CD8-positive, alpha-beta memory T cell (primary cell): ENCODE measurements at regions not wholly inside any gene's neighbourhood (a gene's known extent, or its start where the extent isn't known, plus 50 kb on each side); places are given as distances from the start of the nearest gene placed in this dataset.

Experiments
- CTCF ChIA-PET: fragments of 350-600 bp; sonication (Branson Sonifier 250); formaldehyde crosslinking; loops from one replicate; lab custom pipeline; 2021; ENCODE audit warnings: antibody characterized with exemption; lab: Charles Lee
- POLR2A ChIA-PET: fragments of 350-600 bp; sonication (Branson Sonifier 250); formaldehyde crosslinking; loops from one replicate; lab custom pipeline; 2021; ENCODE audit warnings: antibody characterized with exemption; lab: Charles Lee
- DNase-seq, 5 donors: peaks; one replicate each; pipeline versions ENCODE4 v3.0.0 to v3.0.0-alpha.2; 2020 to 2022; ENCODE audit warnings: mixed read lengths in 1 of 5
- H3K27ac ChIP-seq: one replicate; pipeline ENCODE4 v1.7.0; 2013; ENCODE audit warnings: low read depth, mild to moderate bottlenecking, low read length, moderate library complexity
- H3K27me3 ChIP-seq: 2 replicates; pipeline ENCODE4 v1.7.0; 2013; ENCODE audit warnings: low read length, mild to moderate bottlenecking; ENCODE audit not compliant: insufficient read depth, poor library complexity, severe bottlenecking
- H3K36me3 ChIP-seq: 2 replicates; pipeline ENCODE4 v1.7.0; 2013; ENCODE audit warnings: mild to moderate bottlenecking, low read length, moderate library complexity; ENCODE audit not compliant: insufficient read depth
- H3K4me1 ChIP-seq: 2 replicates; pipeline ENCODE4 v1.7.0; 2013; ENCODE audit warnings: mild to moderate bottlenecking, low read length, moderate library complexity; ENCODE audit not compliant: insufficient read depth
- H3K4me3 ChIP-seq: 2 replicates; pipeline ENCODE4 v1.7.0; 2013; ENCODE audit warnings: mild to moderate bottlenecking, low read length
- H3K9me3 ChIP-seq: 2 replicates; pipeline ENCODE4 v1.7.0; 2013; ENCODE audit warnings: mild to moderate bottlenecking, low read length
- H3K27ac Mint-ChIP-seq, 8 donors: one replicate each; pipeline ENCODE4 v1.8.0; 2020 to 2021; ENCODE audit warnings: mixed read lengths in 8 of 8, mild to moderate bottlenecking in 6 of 8, inconsistent platforms in 3 of 8, moderate library complexity in 3 of 8
- H3K27me3 Mint-ChIP-seq, 2 donors: one replicate each; pipeline ENCODE4 v1.8.0; 2020 to 2021; ENCODE audit warnings: mixed read lengths in 2 of 2, mild to moderate bottlenecking in 1 of 2, moderate library complexity in 1 of 2
- H3K36me3 Mint-ChIP-seq, 3 donors: one replicate each; pipeline ENCODE4 v1.8.0; 2020 to 2021; ENCODE audit warnings: mixed read lengths in 3 of 3, inconsistent platforms in 1 of 3, mild to moderate bottlenecking in 1 of 3
- H3K4me1 Mint-ChIP-seq, 3 donors: one replicate each; pipeline ENCODE4 v1.8.0; 2020 to 2021; ENCODE audit warnings: mixed read lengths in 3 of 3, inconsistent platforms in 1 of 3, mild to moderate bottlenecking in 1 of 3
- H3K4me3 Mint-ChIP-seq, 7 donors: one replicate each; pipeline ENCODE4 v1.8.0; 2020 to 2021; ENCODE audit warnings: mixed read lengths in 7 of 7, mild to moderate bottlenecking in 6 of 7, moderate library complexity in 4 of 7, inconsistent platforms in 2 of 7
- H3K9me3 Mint-ChIP-seq, 5 donors: one replicate each; pipeline ENCODE4 v1.8.0; 2020 to 2022; ENCODE audit warnings: mixed read lengths in 5 of 5, mild to moderate bottlenecking in 3 of 5, moderate library complexity in 2 of 5, inconsistent platforms in 1 of 5

- no peaks in the 10 kb centered on the region for H3K27me3 Mint-ChIP-seq
- H3K36me3 Mint-ChIP-seq = no peaks in the 10 kb centered on the region
- no peaks in the 10 kb centered on the region for H3K4me1 ChIP-seq
- no peaks in the 10 kb centered on the region for H3K27me3 ChIP-seq
- ChIA-PET CTCF (no interaction called here), POLR2A (no interaction called here)
- H3K9me3 ChIP-seq = no peaks in the 10 kb centered on the region
- no peak for DNase-seq
- H3K27ac ChIP-seq = no peak overlapping the region
- H3K4me3 ChIP-seq = no peak overlapping the region
- no peaks in the 10 kb centered on the region for H3K9me3 Mint-ChIP-seq
- H3K36me3 ChIP-seq = no peaks in the 10 kb centered on the region
- H3K4me3 Mint-ChIP-seq = no peak overlapping the region
- H3K4me1 Mint-ChIP-seq = no peaks in the 10 kb centered on the region
- H3K27ac Mint-ChIP-seq = no peak overlapping the region
Measured at GRCh38 chr3:157888040-157888439, 218.2 kb downstream of the SHOX2 start.

GRCh38 chr3:157876556-157876955 lies 229.7 kb downstream of the SHOX2 start:
- CTCF ChIA-PET = no interaction called here
- POLR2A ChIA-PET = no interaction called here
- H3K4me1 Mint-ChIP-seq = no peaks in the 10 kb centered on the region

GRCh38 chr3:157872902-157873301 lies 233.3 kb downstream of the SHOX2 start:
- no peaks in the 10 kb centered on the region for H3K9me3 ChIP-seq
- Mint-ChIP-seq H3K36me3 (no peaks in the 10 kb centered on the region), H3K4me1 (no peaks in the 10 kb centered on the region), H3K27me3 (no peaks in the 10 kb centered on the region), H3K27ac (no peak overlapping the region), H3K4me3 (no peak overlapping the region), H3K9me3 (peaks cover 0 to 4% (median 0%) of the 10 kb centered on the region in 5 donors)
- DNase-seq = no peak
- H3K4me3 ChIP-seq = no peak overlapping the region
- CTCF ChIA-PET = no interaction called here
- POLR2A ChIA-PET = no interaction called here
- H3K36me3 ChIP-seq = no peaks in the 10 kb centered on the region
- no peak overlapping the region for H3K27ac ChIP-seq
- H3K4me1 ChIP-seq = no peaks in the 10 kb centered on the region
- no peaks in the 10 kb centered on the region for H3K27me3 ChIP-seq

More at GRCh38 chr3:157876556-157876955, 229.7 kb downstream of the SHOX2 start:
- Histone ChIP-seq H3K27ac (no peak overlapping the region), H3K4me3 (no peak overlapping the region), H3K4me1 (no peaks in the 10 kb centered on the region), H3K9me3 (no peaks in the 10 kb centered on the region), H3K27me3 (no peaks in the 10 kb centered on the region), H3K36me3 (no peaks in the 10 kb centered on the region)
- no peaks in the 10 kb centered on the region for H3K36me3 Mint-ChIP-seq
- H3K27ac Mint-ChIP-seq = no peak overlapping the region
- no peak for DNase-seq
- no peaks in the 10 kb centered on the region for H3K27me3 Mint-ChIP-seq
- H3K4me3 Mint-ChIP-seq = no peak overlapping the region
- H3K9me3 Mint-ChIP-seq = peaks cover 0 to 11% (median 3%) of the 10 kb centered on the region in 5 donors

GRCh38 chr3:157871838-157872460 lies 234.3 kb downstream of the SHOX2 start:
- no peak overlapping the region for H3K4me3 ChIP-seq
- no peaks in the 10 kb centered on the region for H3K27me3 ChIP-seq
- Mint-ChIP-seq H3K4me3 (no peak overlapping the region), H3K36me3 (no peaks in the 10 kb centered on the region), H3K4me1 (no peaks in the 10 kb centered on the region), H3K9me3 (peaks cover 0 to 4% (median 0%) of the 10 kb centered on the region in 5 donors), H3K27ac (no peak overlapping the region), H3K27me3 (no peaks in the 10 kb centered on the region)
- H3K9me3 ChIP-seq = no peaks in the 10 kb centered on the region
- ChIA-PET POLR2A (no interaction called here), CTCF (no interaction called here)
- no peaks in the 10 kb centered on the region for H3K36me3 ChIP-seq
- H3K4me1 ChIP-seq = no peaks in the 10 kb centered on the region
- H3K27ac ChIP-seq = no peak overlapping the region
- no peak for DNase-seq

GRCh38 chr3:157871248-157871647 lies 235.0 kb downstream of the SHOX2 start:
- no peak overlapping the region for H3K4me3 ChIP-seq
- no peak overlapping the region for H3K27ac ChIP-seq
- CTCF ChIA-PET = no interaction called here
- H3K27ac Mint-ChIP-seq = no peak overlapping the region
- H3K4me3 Mint-ChIP-seq = no peak overlapping the region
- no peaks in the 10 kb centered on the region for H3K36me3 Mint-ChIP-seq
- DNase-seq = no peak
- H3K36me3 ChIP-seq = no peaks in the 10 kb centered on the region
- H3K27me3 ChIP-seq = no peaks in the 10 kb centered on the region
- H3K27me3 Mint-ChIP-seq = no peaks in the 10 kb centered on the region
- POLR2A ChIA-PET = no interaction called here
- H3K4me1 ChIP-seq = no peaks in the 10 kb centered on the region
- H3K9me3 ChIP-seq = no peaks in the 10 kb centered on the region
- no peaks in the 10 kb centered on the region for H3K4me1 Mint-ChIP-seq
- peaks cover 0 to 4% (median 0%) of the 10 kb centered on the region in 5 donors for H3K9me3 Mint-ChIP-seq

- Histone ChIP-seq H3K4me3 (no peak overlapping the region), H3K36me3 (no peaks in the 10 kb centered on the region), H3K4me1 (no peaks in the 10 kb centered on the region), H3K9me3 (no peaks in the 10 kb centered on the region), H3K27ac (no peak overlapping the region), H3K27me3 (no peaks in the 10 kb centered on the region)
- Mint-ChIP-seq H3K4me1 (no peaks in the 10 kb centered on the region), H3K9me3 (peaks cover 0 to 6% (median 0%) of the 10 kb centered on the region in 5 donors), H3K36me3 (no peaks in the 10 kb centered on the region), H3K4me3 (no peak overlapping the region), H3K27ac (no peak overlapping the region), H3K27me3 (no peaks in the 10 kb centered on the region)
- POLR2A ChIA-PET = no interaction called here
- DNase-seq = no peak
- CTCF ChIA-PET = no interaction called here
Measured at GRCh38 chr3:157868946-157869345, 237.3 kb downstream of the SHOX2 start.

- Mint-ChIP-seq H3K4me3 (no peak overlapping the region), H3K4me1 (no peaks in the 10 kb centered on the region), H3K27ac (no peak overlapping the region), H3K36me3 (no peaks in the 10 kb centered on the region), H3K27me3 (no peaks in the 10 kb centered on the region), H3K9me3 (peaks cover 0 to 6% (median 0%) of the 10 kb centered on the region in 5 donors)
- Histone ChIP-seq H3K36me3 (no peaks in the 10 kb centered on the region), H3K4me3 (no peak overlapping the region), H3K9me3 (no peaks in the 10 kb centered on the region), H3K27me3 (no peaks in the 10 kb centered on the region), H3K4me1 (no peaks in the 10 kb centered on the region), H3K27ac (no peak overlapping the region)
- POLR2A ChIA-PET = no interaction called here
- DNase-seq = no peak
- CTCF ChIA-PET = no interaction called here
Measured at GRCh38 chr3:157868196-157868595, 238.0 kb downstream of the SHOX2 start.

- no peaks in the 10 kb centered on the region for H3K4me1 Mint-ChIP-seq
- Histone ChIP-seq H3K36me3 (no peaks in the 10 kb centered on the region), H3K4me3 (no peak overlapping the region), H3K9me3 (no peaks in the 10 kb centered on the region), H3K27me3 (no peaks in the 10 kb centered on the region), H3K4me1 (no peaks in the 10 kb centered on the region), H3K27ac (no peak overlapping the region)
- ChIA-PET CTCF (no interaction called here), POLR2A (no interaction called here)
- H3K36me3 Mint-ChIP-seq = no peaks in the 10 kb centered on the region
- peak in 1 of 5 donors; percentile 3 for DNase-seq
- H3K9me3 Mint-ChIP-seq = peaks cover 0 to 4% (median 0%) of the 10 kb centered on the region in 5 donors
- no peaks in the 10 kb centered on the region for H3K27me3 Mint-ChIP-seq
- H3K4me3 Mint-ChIP-seq = no peak overlapping the region
- H3K27ac Mint-ChIP-seq = no peak overlapping the region
Measured at GRCh38 chr3:157865352-157866000, 240.7 kb downstream of the SHOX2 start.
